NOMO-1 treated with dmso at 0.1 percent for 144 hours (cell line): ENCODE measurements at regions not wholly inside any gene's neighbourhood (a gene's known extent, or its start where the extent isn't known, plus 50 kb on each side); places are given as distances from the start of the nearest gene placed in this dataset.

Source experiments
- DNase-seq: peaks from one replicate; lab custom pipeline; 2025; ENCODE audit not compliant: unreplicated experiment; lab: John Stamatoyannopoulos, UW

DNA sequence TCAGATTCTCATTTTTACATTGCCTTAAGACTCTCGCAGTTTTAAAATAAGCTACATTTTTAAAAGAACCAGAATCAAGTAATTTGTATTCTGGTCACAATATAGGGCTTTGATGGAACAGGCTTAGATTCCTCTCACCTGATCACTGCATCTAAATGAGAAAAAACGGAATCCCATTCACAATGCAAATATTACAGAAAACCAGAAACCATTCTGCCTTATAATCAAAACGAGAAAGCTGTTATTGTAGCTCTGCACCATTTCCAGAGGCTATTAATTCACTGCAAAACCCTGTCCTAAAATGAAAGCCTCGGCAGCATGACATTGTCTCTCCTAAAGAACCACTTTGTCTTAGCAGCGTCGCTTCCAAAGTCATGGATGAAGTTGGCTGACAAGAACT is 116.1 kb upstream of the ZNF366 start:
- DNase-seq: no peak

DNA sequence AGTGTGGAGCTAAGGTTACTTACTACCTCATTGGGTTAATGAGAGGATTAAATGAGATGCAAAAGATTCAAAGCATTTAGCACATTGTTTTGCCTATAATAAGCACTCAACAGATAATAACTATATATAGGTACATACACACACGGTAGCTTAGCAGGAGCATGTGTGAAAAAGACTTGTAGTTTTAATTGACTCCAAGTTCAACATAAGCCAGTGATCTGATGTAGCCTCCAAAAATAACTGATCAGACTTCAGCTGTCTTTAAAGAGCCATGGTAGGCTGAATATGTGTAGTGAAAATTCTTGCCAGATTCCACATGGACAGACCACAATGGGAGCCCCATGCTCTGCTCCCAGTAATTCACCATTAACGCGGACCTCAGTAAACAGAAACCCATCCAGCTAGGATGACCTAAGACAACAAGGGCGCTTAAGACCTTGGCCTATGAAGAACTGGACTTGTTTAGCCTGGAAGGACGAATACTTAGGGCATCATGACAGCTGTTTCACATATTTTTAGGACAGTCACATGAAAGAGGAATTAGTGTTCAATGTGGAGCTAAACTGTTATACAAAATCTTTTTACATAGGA is 115.1 kb upstream of the ZNF366 start:
- DNase-seq: no peak

DNA sequence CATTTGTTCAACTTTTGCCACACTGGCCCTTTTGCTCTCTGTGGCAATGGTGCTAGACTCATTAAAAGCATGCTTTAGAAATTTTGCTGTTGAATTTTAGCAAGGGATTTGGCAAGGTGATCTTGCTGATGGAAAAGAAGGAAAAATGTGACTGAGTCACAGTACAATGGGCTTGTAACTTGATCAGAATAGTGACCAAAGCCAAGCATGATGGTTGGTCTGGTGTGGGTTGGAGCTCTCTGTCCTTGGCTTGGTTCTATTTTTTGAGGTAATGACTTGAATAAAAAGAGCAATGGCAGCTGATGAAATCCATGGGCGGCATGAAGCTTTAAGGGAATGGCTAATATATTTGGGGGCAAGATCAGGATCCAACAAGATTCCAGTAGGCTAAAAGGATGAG is 114.4 kb upstream of the ZNF366 start:
- no peak for DNase-seq

DNA sequence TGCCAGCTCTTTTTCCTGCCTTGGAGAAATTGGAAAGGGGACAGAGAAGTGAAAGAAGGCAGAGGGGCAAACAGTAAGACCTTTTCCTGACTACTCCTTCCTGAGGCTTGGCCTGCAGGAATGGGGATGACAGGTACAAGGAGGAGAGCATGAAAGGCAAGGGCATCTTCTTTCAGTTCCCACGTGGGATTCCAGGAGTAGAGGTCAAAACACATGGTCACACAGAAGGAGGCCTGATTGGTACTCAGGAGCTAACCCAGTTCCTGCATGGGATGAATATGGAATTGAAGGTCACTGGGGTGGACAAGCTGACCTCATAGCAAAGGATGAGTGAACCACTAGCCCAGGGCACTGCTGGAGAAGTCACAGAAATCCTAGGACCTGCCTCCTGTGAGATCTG is 112.5 kb upstream of the ZNF366 start:
- no peak for DNase-seq

DNA sequence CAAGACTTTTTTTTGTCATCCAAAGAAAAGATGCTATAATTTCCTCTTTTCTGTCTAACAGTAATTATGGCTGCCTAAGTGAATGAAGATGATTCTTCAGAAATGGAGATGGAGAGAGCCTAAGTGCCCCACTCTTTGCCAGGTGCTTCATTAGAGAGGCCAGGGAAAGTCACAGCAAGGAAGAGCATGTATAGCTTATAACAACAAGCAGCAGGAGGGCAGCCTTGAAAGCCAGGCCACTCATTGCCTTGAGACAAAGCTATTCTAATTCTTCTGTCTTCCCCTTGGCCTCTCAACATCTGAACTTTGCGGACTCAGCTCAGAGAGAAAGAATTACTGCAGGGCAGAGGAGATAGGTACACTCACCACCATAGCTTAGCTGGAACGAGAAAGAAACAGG is 112.0 kb upstream of the ZNF366 start:
- no peak for DNase-seq

DNA sequence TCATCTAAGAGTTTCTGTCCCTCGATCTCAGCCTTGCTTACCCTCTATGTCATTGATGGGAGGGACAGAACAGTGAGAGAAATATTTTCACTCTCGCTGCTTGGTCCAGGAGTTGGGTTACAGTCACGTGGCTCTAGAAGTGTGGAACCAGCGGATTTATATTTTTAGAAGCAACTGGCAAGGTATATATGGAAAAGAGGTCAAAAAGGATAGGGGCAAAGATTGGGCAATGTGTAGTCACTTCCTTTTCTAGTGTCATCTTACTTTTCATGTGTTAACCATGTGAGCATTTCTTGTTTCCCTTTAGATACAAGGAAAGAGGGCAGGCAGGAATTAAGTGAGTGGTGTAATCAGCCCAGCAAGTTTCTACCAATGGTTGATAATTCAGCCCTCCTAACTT is 111.5 kb upstream of the ZNF366 start:
- DNase-seq: peak; percentile 20

DNA sequence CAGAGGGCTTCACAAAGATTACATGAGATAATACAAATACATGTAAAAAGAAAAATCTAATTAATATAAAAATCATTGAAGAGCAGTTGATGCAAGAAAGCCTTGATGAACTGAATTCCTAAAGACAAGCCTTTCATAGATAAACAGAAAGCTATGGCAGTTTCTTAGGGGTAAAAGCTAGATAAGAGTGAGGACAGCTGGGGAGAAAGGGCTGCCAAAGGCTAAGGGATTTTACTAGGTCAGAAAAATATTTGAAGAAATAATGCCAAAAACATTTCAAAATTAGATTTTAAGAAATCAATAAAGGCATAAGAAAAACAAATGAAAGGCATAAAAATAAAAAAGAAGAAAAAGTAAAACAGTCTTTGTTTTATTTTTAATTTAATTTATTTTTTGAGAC is 107.9 kb upstream of the ZNF366 start:
- DNase-seq: no peak

DNA sequence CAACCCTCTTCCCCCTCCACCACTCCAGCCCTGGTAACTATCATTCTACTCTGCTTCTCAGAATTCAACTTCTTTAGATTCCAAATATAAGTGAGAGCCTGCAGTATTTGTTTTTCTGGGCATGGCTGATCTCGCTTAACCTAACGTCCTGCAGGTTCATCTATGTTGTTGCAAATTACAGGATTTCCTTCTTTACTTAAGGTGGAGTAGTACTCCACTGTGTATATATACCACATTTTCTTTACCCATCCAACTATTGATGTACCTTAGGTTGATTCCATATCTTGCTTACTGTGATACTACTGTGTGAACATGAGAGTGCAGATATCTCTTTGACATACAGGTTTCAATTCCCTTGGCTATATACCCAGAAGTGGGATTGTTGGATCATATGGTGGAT is 106.3 kb upstream of the ZNF366 start:
- no peak for DNase-seq

DNA sequence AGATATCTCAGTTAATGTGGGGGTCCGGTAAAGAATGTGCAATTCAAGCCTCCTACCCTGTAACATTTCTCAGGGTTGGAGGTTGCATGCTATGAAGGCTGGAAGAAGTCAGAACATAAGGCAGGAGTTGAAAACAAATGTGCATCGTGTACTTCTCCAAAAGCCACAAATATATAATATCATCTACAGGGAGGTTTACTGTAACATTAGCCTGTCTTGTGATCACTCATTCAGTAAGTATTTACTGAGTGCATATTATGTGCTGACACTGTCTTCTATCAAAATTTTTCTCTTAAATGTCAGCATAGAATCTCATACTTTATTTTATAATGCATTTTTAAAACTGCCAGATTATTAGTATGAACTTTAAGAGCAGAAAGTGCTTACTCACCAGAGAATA is 105.6 kb upstream of the ZNF366 start:
- no peak for DNase-seq

DNA sequence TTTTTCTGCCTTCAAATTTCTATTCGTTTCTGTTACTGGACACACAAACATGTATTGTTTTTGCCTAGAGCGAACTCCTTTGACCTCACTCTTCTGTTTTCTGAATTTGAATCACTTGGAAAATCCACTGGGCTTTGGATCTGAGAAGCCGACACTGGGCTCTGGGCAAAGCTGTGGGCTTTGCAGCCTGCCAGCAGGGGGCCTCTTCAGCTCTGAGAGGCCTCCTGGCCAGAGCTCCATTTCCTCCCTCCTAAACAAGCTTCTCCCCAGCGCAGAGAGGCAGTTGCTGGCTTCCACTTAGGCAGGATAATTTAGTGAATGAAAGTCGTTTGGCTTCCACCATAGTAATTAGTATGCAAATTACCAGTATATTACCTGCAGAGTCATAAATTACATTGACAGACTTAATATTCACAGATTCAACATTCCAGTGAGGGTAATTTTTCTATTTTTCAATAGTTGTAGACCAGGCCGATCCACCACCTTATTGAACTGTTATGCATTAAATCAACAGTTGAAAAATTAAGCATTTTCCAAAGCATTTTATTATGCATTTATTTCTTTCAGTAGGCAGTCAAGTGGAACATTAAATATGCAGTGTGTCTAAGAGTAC is 104.0 kb upstream of the ZNF366 start:
- peak; percentile 44 for DNase-seq

DNA sequence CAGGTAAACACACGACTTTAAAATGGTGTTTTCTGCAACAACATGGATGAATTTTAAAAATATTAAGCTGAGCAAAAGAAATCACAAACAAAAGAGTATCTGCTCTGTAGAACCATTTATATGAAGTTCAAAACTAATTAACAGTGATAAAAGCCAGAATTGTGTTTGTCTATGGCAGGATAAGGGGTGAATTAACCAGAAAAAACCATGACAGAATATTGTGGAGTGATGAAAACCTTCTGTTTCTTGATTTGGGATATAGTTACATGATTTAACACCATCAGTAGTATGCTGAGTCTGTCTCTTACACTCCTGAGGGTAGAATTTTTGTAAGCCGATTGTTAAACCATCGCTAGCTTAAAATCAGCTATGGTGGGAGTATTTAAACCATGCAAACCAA is 101.7 kb upstream of the ZNF366 start:
- DNase-seq: no peak

DNA sequence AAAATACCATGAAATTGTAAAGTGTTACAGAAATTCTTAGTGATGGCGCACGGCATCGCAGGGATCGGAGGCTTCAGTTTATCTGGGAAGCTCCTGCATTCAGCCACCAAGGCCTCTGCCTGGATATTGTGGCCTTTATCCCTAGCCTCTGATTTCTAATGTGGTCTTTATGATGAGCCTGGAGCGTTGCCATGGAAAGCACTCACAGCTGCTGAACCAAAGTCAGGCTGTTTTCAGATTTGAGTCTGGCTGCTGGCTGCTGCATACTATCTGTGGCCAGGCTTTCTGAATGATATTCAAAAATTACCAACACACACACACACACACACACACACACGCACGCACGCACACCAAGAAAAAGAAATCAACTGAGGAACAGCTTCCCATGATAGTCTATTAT is 101.1 kb upstream of the ZNF366 start:
- DNase-seq: no peak

DNA sequence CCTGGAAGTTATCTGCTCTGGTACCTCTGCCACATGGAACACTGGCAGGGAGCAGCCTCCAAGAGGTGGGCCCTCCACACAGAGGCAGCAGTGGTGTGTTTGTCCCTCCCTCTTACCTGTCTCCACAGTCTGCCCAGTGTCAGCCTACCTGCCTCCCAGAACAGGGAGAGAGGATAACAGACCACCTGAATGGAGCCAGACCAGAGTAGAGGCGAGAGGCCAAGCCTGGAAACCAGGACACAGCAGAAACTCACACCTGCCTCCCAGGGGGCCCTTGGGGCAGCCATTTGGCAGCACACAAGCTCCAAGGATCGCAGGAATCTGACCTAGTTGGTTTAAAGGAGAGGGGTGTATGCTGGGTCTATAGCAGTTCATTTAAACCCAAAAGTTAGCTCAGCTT is 100.2 kb upstream of the ZNF366 start:
- DNase-seq: no peak

DNA sequence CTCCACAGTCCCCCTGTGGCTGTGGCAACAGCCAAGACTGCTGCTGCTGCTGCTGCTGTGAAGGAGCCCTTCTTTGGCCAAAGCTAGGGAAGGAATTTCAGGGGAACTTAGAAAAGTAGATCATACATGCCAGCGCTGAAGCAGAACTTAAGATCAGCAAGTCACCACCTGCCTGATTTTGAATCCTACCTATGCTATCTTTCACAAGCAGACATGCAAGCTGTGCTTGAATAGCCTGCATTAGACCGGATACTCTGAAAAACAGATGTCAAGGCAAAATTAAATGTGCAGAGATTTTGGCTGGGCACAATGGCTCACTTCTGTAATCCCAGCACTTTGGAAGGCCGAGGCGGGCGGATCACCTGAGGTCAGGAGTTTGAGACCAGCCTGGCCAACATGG is 99.3 kb upstream of the ZNF366 start:
- no peak for DNase-seq

DNA sequence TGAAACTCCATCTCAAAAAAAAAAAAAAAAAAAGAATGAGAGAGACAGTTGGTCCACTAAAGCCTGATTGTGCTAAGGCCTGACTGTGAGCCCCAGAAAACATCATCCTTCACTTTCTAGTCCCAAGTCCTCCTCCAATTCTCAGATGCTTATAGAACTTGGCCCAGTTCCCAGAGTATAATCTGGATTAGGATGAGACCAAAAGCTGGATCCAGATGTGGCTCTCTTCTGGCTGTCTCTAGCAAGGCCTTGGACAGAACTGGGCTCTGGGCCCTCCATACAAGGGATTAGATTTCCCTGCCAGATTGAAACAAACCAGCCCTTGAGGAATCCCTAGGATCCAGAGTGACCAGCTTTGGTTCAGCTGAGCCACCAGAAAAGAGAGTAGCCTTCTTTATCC is 98.4 kb upstream of the ZNF366 start:
- no peak for DNase-seq

DNA sequence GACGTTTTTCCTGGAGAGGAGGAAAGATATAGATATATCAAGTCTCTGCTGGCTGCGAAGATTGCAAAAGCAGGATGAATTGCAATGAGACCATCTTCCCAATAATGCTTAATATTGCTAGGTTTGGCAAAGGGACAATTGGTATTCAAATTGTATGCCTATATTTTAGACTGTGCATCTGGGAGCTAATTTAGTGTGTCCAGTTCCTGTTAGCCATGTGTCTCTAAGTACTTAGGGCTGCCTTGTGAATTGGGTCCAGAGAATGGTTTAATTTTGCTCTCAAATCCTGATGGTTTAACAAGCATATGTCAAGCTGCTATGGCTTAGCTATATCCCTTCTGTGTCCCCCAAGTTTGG is 97.6 kb upstream of the ZNF366 start:
- no peak for DNase-seq

DNA sequence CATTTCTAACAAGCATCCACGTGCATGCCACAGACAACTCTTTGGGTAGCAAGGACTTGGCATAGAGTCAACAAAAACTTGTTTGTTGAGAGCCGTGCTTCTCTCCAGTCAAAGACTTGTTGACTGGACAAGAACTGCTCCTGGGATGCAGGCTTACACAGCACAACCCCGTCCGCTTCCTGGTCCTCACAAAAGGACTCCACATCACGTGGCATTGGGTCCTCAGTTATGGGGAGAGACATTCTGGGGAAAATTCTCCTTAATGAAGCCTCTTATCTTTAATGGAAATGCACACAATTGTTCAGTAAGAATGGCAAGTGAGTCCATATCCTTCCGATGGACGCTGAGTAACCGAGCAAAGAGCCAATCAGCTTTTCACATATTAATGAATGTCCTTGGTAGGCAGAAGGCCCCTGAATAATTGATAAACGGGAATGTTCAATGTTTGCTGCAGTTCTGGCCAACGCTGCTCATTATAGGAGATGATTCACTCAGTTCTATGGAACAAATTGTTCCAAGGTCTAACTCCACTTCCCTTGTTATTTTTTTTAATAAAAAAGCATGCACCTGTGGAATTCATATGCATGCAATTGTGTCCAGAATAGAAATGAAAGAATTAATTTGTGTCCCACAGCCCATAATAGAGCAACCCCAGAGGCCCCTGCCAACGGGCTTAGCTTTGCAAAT is 97.0 kb upstream of the ZNF366 start:
- no peak for DNase-seq

DNA sequence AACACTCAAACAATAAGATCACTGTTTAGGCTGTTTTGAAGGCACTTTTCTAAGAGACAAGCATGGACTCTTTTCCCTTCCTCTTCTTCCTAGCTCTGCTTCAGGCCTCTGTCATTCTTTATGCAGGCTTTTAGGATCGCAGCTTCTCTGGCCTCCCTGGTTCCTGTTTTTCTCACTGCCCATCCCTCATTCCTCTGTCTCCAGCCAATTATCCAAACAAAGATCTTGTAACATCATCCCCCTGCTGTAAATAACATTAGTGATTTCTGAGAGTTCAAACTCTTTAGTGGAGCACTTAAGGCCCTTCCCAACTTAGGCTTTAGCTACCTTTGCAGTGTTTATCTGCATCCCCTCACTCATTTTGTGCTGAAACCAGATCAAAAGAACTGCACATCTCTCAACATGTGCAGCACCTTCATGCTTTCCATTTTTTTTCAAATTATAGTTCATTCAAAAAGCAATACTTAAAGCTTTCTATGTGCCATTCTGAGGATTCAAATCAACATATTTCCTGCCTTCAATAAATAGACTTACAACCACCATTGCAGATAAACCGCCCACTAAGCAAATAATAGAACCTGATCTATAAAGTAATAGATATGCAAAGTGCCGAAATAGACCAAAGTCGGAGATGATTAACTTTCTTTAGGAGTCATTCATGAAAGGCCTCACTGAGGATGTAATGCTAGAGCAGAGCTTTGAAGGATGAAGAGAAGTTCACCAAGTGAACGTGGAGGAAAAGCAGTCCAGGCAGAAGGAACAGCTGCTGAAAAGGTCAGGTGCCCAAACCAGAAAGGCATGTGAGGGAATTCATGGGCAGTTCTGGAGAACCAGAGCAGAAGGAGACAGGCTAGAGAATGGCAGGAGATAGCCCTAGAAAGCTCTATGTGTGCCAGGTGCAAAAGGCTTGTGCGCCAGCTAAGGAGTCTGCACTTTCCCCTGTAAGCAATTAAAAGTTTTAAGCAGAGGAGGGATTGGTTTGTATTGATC is 95.8 kb upstream of the ZNF366 start:
- DNase-seq: no peak

DNA sequence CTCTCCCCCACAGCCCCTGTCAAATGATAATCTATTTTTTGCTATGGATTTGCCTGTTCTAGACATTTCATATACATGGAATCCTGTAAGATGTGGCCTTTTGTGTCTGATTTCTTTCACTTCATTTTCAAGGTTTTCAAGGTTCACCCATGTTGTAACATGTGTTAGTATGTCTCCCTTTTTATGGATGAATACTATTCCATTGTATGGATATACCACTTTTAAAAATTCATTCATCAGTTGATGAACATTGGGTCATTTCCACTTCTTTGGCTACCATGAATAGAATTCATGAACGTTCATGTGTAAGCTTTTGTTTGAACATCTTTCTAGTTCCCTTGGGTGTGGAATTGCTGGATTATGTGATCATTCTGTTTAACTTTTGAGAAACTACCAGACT is 94.7 kb upstream of the ZNF366 start:
- DNase-seq: no peak

DNA sequence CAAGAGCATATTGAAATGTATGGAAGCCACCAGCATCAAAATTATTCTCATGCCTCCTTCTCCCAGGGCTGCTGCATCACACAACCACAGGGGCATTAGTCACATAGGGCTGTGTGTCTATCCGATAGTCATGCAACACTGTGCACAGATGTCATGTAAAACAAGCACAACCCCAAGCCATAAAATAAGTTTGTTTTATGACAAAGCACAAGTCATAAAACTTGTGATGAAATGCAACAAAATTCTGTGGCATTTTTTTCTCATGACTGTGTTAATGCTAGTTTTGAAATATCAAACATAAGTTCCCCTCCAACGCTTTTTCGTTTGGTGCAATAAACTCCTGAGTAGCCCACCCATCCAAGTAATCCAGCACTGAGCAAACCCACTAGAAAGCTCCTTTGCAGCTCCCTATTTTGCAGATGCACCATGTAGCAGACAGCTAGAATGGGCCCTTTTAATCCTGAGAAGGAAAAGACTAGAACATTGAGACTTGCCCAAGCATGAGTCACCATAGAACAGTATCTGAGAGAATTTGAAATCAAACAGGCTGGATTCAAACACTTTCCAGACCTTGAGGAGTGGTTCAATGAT is 93.3 kb upstream of the ZNF366 start:
- DNase-seq: no peak
